GM21576 (cell line): ENCODE measurements at regions not wholly inside any gene's neighbourhood (a gene's known extent, or its start where the extent isn't known, plus 50 kb on each side); places are given as distances from the start of the nearest gene placed in this dataset.

Source experiments
- ATAC-seq: cut with Tn5 transposase; IDR thresholded peaks from one replicate; pipeline ENCODE4 v1.9.1; 2021; ENCODE audit warnings: mild to moderate bottlenecking, moderate library complexity; ENCODE audit not compliant: unreplicated experiment

DNA sequence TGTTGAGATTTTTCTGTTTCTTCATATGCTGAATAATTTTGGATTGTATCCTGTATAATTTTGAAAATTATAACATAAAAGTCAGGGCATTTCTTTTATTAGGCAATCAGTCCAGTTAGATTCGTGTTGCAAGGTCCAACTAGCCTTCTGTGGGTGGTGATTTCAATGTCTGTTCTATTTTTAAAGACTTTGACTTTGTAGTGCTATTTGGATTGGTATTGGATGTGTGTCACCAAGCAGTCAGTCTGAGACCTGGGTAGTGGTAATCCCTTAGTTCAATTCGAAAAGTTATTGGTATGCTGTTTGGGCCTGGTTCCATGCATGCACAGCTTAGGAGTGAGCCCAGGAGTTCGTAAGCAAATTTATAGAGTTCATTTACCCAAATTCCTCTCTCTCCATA lies 82.2 kb downstream of the EPDR1 start:
- no peak for ATAC-seq

DNA sequence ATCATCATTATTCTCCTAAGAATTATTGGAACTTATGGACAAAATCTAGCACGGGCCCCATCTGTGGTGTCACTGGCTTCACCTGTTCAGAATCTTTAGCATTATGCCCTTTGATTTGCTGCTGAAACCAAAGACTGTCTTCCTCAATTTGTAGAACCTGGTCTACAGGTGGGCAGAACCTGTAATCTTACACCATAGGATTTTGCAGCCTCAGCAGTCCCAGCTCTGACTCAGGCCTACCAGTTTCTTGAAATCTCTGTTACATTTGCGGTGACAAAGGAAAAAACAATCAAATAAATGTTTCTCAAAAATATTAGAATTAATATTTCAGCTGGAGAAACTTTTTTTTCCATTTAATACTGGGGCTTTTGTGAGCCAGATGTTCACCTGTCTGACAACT lies 86.1 kb downstream of the EPDR1 start:
- no peak for ATAC-seq

- no peak for ATAC-seq
Observed at GRCh38 chr7:38007096-38007495, 86.7 kb downstream of the EPDR1 start.

DNA sequence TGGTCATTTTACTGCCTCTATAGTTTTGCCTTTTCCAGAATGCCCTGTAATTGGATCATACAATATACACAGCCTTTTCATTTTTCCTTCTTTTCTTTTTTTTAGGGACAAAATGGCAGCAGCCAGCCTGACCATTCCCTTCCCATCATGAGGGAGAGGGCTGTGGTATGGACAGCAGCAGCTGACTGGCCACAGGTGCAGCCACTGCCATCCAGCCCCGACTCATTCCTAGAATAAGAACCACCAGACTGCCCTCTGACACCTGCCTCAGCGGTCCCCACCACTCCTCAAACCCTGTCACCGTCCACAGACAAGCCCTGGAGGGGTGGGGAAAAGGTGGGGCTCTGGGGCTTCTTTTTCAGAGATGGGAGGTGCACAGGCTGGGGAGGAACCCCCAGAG lies 92.8 kb downstream of the EPDR1 start:
- no peak for ATAC-seq

DNA sequence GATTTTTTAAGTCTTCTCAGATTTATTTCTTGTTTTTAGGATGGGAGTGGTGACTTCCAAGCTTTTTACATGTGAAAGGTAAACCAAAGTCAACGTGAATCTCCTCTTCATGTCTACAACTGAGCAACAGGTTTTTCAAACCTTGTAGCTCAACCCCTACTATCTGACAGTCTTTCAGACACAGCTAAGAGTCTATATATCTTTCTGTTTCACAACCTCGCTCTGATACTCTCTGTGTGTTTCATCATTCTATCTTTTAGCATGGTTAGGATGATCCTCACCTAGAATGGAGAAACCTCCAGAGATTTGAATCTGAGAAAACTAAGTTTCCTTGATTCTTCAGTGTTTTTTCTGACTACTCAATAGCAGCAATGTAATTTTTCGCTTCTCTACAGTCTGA lies 96.1 kb downstream of the EPDR1 start:
- ATAC-seq = no peak

DNA sequence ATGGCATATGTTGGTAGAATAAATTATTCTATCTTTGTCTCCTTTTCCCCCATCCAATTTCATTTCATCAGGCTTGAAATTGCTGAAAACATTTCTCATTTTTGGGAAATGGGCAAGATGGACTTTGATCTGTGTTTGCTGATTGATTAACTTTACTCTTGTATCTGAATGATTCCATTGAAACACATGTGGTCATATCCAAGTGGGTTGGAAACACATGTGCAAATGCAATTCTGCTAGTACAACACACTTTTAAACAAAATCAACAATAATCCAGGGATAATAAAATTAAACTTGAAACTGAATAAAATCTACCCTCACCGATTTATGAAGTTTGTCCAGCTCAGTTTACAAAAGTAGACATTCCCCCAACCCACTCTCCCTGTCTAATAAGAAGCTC lies 96.9 kb downstream of the EPDR1 start:
- ATAC-seq = no peak

DNA sequence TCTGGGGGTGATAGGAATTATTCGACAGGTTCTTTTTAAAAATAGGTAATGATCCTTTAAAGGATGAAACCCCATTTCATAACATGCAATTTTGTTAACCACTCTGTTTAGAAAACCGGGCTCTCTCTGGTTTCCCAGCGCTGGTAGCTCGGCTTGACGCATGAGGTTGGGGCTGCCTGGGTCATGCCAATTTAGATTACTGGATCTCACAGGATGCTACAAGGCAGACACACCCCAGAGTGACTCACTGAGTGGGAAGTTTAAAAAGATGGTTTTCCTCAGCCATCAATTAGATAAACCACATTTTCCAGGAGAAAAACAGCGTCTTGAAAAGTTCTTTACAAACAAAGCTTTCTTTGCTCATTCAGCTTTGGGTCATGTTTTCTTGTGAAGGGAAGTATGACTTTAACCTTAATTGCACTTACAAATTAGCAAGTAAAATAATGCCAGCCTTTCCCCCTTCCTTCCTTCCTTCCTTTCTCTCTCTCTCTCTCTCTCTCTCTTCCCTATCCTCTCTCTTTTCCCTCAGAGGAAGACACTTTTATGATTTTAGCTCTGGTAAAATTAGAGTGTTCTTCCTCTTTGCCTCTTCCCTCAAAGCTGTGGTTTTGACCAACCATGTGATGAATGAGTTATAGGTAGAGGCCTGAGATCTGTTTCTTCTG lies 99.8 kb downstream of the EPDR1 start:
- no peak for ATAC-seq

DNA sequence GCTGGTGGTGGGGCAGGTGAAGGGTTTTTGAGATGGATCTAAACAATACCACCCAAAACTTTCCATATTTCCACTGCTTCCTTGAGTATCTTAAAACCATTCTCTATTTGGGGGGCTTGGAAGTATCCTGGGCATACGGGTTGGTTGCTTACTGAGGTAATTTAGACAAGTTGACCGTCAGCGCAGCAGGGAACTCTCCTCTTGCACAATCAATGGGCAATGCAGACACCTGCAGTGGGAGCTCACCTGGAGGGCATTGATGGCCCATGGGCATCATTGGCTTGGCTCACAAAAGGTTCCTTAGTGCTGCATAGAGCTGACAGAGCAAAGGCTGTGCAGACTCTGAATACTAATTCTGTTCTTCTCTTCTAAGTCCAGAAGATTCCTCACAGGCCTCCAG lies 101.5 kb downstream of the EPDR1 start:
- ATAC-seq = no peak

DNA sequence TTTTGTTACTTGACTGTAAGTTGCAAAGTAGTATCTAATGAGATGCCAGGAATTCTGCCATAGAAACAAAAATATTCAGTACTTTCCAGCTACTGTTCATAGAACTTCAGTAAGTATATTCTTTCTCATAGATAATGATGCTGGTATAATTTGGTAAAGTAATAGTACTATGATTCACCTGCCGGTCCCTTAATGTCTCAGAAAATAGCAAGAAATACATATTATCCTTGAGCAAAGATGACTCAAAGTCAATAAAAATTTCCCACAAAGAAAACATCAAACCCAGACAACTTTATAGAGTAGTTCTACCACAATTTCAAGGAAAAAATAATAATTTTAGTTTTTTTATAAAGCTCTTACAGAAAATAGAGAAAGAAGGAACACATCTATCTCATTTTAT lies 105.4 kb downstream of the EPDR1 start:
- no peak for ATAC-seq

DNA sequence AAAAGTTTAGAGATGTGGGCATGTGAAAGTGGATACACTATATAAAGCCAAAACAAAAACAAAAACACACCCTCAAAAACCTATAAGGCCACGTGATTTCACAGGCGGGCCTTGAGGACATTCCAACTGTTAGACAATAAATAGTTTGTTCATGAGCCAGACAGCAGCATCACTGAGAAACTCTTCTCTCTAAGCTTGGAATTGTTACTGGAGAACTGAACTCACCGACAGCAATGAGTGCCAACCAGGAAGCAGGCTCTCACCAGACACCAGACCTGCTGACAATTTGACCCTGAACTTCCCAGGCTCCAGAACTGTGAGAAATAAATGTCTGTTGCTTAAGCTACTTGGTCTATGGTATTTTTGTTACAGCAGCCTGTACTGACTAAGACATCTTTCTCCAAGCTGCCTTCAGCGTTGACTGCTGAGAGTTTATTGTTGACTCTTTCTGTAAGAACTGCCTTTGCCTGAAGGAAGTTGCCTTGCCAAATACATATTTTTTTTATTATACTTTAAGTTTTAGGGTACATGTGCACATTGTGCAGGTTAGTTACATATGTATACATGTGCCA lies 107.5 kb downstream of the EPDR1 start:
- ATAC-seq = no peak

- no peak for ATAC-seq
Observed at GRCh38 chr7:38034062-38034908, 113.8 kb downstream of the EPDR1 start.

DNA sequence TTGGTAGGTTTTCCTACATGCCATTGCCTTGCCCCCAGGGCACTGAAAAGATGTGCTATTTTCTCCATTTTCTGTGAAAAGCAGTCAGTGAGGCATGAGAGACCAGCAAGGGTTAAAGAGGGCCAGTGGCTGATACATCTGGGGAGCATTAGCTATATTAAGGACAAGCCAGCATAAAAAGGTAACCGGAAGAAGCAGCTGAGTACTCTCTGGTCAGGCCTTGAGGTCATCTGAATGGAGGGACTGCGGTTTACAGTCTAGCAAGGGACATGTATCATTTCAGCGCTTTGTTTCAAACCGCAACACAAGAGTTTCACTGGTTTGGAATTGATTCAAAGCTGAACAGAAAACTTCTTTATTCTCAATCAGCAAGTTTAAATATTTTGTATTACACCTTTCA lies 120.4 kb downstream of the EPDR1 start:
- ATAC-seq = no peak

DNA sequence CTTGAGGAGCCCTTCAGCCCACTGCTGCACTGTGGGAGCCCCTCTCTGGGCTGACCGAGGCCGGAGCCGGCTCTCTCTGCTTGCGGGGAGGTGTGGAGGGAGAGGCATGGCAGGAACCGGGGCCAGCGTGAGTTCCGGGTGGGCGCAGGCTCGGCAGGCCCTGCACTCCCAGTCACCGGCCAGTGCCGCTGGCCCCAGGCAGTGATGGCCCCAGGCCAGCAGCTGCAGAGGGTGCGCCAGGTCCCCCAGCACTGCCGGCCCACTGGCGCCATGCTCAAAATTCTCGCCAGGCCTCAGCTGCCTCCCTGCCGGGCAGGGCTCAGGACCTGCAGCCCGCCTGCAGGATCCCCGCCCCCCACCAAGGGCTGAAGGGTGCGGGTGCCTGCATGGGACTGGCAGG lies 128.4 kb upstream of the STARD3NL start:
- ATAC-seq = no peak

- ATAC-seq = no peak
Observed at GRCh38 chr7:38051311-38051710, 126.7 kb upstream of the STARD3NL start.

- ATAC-seq = no peak
Observed at GRCh38 chr7:38051786-38052185, 126.3 kb upstream of the STARD3NL start.

GRCh38 chr7:38052786-38053185 lies 125.3 kb upstream of the STARD3NL start:
- no peak for ATAC-seq

- no peak for ATAC-seq
Observed at GRCh38 chr7:38054199-38054598, 123.8 kb upstream of the STARD3NL start.

GRCh38 chr7:38057829-38058228 lies 120.2 kb upstream of the STARD3NL start:
- ATAC-seq = no peak

DNA sequence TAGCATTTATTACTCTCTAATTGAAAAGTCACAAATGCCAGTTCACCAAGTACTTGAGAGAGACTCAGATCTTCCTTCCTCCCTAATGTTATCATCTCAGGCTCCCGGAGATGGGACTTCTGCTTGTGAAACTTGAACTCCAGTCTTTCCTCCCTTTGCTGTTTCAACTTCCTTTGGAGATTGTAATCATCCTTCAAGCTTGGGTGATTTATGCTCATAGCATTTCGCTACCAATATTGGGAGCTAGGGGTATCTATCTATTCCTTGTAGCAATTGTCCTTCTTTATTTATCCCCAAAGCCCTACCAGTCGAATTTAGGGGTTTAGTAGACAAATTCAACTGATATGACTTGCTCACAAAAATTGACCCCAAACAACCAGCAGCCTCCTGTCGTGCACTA lies 117.9 kb upstream of the STARD3NL start:
- no peak for ATAC-seq

GRCh38 chr7:38060637-38061036 lies 117.4 kb upstream of the STARD3NL start:
- ATAC-seq = no peak

DNA sequence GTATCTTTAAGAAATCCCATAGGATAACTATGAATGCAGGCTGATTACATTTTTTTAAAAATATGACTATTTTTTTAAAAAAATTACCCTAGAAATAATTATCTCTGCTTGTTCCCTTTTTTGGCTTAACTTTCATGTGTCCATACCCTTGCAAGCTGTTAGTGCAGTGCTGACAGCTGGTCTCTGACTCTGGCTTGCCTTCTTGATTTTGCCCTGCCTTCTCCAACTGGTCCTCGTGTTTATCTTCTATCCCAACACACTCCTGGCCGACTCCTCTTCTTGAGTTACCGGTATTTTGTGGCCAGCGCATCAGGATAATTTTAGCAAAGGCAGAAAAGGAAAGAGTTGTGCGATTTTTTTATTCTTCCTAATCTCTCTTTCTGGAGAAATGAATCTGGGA lies 111.7 kb upstream of the STARD3NL start:
- ATAC-seq = no peak

DNA sequence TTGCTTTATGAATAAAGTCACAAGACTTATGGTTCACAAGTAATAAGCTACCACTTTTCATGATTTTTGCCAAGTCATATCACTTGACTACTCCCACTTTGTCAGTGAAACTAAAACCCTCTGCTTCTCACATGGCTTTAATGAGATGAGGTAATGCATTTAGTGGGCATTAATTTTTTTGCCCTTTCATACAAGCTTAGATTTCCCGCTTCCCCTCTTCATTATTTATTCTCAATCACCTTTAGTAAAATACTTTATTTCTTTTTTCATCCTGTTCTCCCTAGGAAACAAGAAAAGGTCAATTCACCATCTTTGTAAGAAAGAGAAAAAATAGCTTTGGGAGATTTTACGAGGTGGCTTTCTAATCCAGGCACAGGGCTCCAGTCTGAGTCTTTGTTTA lies 109.6 kb upstream of the STARD3NL start:
- no peak for ATAC-seq
